GM19351 (cell line): ENCODE measurements at regions not wholly inside any gene's neighbourhood (a gene's known extent, or its start where the extent isn't known, plus 50 kb on each side); places are given as distances from the start of the nearest gene placed in this dataset.

Experiments
- ATAC-seq: cut with Tn5 transposase; IDR thresholded peaks from one replicate; pipeline ENCODE4 v1.9.1; 2021; ENCODE audit warnings: mild to moderate bottlenecking, moderate library complexity; ENCODE audit not compliant: unreplicated experiment

- ATAC-seq: no peak
Measured at GRCh38 chr1:95369985-95370690, 136.1 kb downstream of the RWDD3 start.

- no peak for ATAC-seq
Measured at GRCh38 chr1:95370691-95371562, 136.9 kb downstream of the RWDD3 start.

GRCh38 chr1:95371666-95372282 lies 137.8 kb downstream of the RWDD3 start:
- ATAC-seq: no peak

GRCh38 chr1:95375174-95375573 lies 141.2 kb downstream of the RWDD3 start:
- ATAC-seq: no peak

GRCh38 chr1:95380909-95381308 lies 146.9 kb downstream of the RWDD3 start:
- ATAC-seq: no peak

- ATAC-seq: no peak
Measured at GRCh38 chr1:95382000-95382786, 148.2 kb downstream of the RWDD3 start.

- ATAC-seq: no peak
Measured at GRCh38 chr1:95383111-95383510, 149.1 kb downstream of the RWDD3 start.

- peak; percentile 64 for ATAC-seq
Measured at GRCh38 chr1:95384567-95384966, 150.6 kb downstream of the RWDD3 start.

GRCh38 chr1:95386371-95386770 lies 152.4 kb downstream of the RWDD3 start:
- ATAC-seq: no peak

GRCh38 chr1:95386915-95387314 lies 152.9 kb downstream of the RWDD3 start:
- no peak for ATAC-seq

- ATAC-seq: no peak
Measured at GRCh38 chr1:95388031-95388430, 154.0 kb downstream of the RWDD3 start.

- ATAC-seq: no peak
Measured at GRCh38 chr1:95393434-95393833, 159.4 kb downstream of the RWDD3 start.

- ATAC-seq: no peak
Measured at GRCh38 chr1:95396557-95396956, 162.5 kb downstream of the RWDD3 start.

- ATAC-seq: no peak
Measured at GRCh38 chr1:95402780-95403179, 168.8 kb downstream of the RWDD3 start.

GRCh38 chr1:95406279-95406678 lies 172.3 kb downstream of the RWDD3 start:
- no peak for ATAC-seq

GRCh38 chr1:95407131-95407885 lies 173.3 kb downstream of the RWDD3 start:
- ATAC-seq: no peak

GRCh38 chr1:95407886-95408291 lies 173.9 kb downstream of the RWDD3 start:
- no peak for ATAC-seq

- no peak for ATAC-seq
Measured at GRCh38 chr1:95408507-95409136, 174.6 kb downstream of the RWDD3 start.

- no peak for ATAC-seq
Measured at GRCh38 chr1:95409276-95409675, 175.3 kb downstream of the RWDD3 start.

- no peak for ATAC-seq
Measured at GRCh38 chr1:95409901-95410300, 175.9 kb downstream of the RWDD3 start.
